ENCODE measurements at regions not wholly inside any gene's neighbourhood (a gene's known extent, or its start where the extent isn't known, plus 50 kb on each side); places are given as distances from the start of the nearest gene placed in this dataset.
"Not testable (repeated sequence)": the region's sequence is repeated elsewhere in the genome, so short reads cannot be mapped to it uniquely, and the experiment has no call there.

GRCh38 chr4:58286335-58286734 lies 1176.2 kb upstream of the IGFBP7 start:
- no TSS peak for BruUV-seq (replicated peaks)
- FAIRE-seq (no peak), DNase-seq (ENCODE audit: low read depth, low spot score) (no peak)
- POLR2A ChIA-PET, result no interaction called here
- H3K9me3 ChIP-seq (replicated peaks; ENCODE audit: control insufficient read depth, insufficient read depth, low read length), result no peaks in the 10 kb centered on the region
- no peaks in the 10 kb centered on the region for H3K4me1 ChIP-seq (ENCODE audit: control insufficient read depth, extremely low read depth, insufficient read depth, low read length)
- H2AFZ ChIP-seq (ENCODE audit: low read depth, low read length), result no peak overlapping the region
- H3K79me2 ChIP-seq (ENCODE audit: control insufficient read depth, insufficient read depth, low read length), result no peaks in the 10 kb centered on the region
- H3K4me2 ChIP-seq (ENCODE audit: insufficient read depth, low read length), result no peak overlapping the region
- dilution Hi-C loops (cut with MboI; ENCODE audit: extremely low pct_ligation_motif_present, low sequenced_read_pairs), result no loop called here
- no peak overlapping the region for H3K27ac ChIP-seq (ENCODE audit: insufficient read depth, low read depth, low read length)
- H3K9me1 ChIP-seq (replicated peaks; ENCODE audit: control insufficient read depth, extremely low read depth, insufficient read depth, low read length), result no peaks in the 10 kb centered on the region
- H4K20me1 ChIP-seq (replicated peaks; ENCODE audit: control insufficient read depth, extremely low read depth, insufficient read depth, low read length), result no peaks in the 10 kb centered on the region
- no peaks in the 10 kb centered on the region for H3K36me3 ChIP-seq (ENCODE audit: control insufficient read depth in 2 of 2, extremely low read depth in 1 of 2, insufficient read depth in 2 of 2, low read length in 2 of 2)
- no peak overlapping the region for H3K9ac ChIP-seq (replicated peaks; ENCODE audit: extremely low read depth, insufficient read depth, low read length)
- CTCF ChIA-PET, result no interaction called here
- intact Hi-C loops (cut with micrococcal nuclease), result no loop called here
- H3K4me3 ChIP-seq (replicated peaks in 1 of 3; ENCODE audit: insufficient read depth in 1 of 3, low read depth in 1 of 3, low read length in 3 of 3), result no peak overlapping the region
- no peak for TF ChIP-seq POLR2AphosphoS5 (IDR thresholded peaks at IDR 0.05; ENCODE audit: insufficient read depth, low read depth, low read length)
- TF ChIP-seq POLR2A (IDR thresholded peaks at IDR 0.05; ENCODE audit: low read depth, low read length), result no peak
- no peak for TF ChIP-seq JUN (IDR thresholded peaks at IDR 0.05; ENCODE audit: borderline replicate concordance, insufficient read depth, insufficient read length, low read depth)
- TF ChIP-seq, protein P1, sequence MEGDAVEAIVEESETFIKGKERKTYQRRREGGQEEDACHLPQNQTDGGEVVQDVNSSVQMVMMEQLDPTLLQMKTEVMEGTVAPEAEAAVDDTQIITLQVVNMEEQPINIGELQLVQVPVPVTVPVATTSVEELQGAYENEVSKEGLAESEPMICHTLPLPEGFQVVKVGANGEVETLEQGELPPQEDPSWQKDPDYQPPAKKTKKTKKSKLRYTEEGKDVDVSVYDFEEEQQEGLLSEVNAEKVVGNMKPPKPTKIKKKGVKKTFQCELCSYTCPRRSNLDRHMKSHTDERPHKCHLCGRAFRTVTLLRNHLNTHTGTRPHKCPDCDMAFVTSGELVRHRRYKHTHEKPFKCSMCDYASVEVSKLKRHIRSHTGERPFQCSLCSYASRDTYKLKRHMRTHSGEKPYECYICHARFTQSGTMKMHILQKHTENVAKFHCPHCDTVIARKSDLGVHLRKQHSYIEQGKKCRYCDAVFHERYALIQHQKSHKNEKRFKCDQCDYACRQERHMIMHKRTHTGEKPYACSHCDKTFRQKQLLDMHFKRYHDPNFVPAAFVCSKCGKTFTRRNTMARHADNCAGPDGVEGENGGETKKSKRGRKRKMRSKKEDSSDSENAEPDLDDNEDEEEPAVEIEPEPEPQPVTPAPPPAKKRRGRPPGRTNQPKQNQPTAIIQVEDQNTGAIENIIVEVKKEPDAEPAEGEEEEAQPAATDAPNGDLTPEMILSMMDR (IDR thresholded peaks at IDR 0.05; ENCODE audit: extremely low read depth in 1 of 2, insufficient read depth in 1 of 2, low read depth in 1 of 2, low read length in 2 of 2), result no peak
- TF ChIP-seq GATA2 (IDR thresholded peaks at IDR 0.05; ENCODE audit: insufficient read depth, insufficient read length, low read depth, low read length), result no peak
- no peak for TF ChIP-seq FOS (IDR thresholded peaks at IDR 0.05; ENCODE audit: borderline replicate concordance, insufficient read depth, low read length)
- TF ChIP-seq, protein P2, sequence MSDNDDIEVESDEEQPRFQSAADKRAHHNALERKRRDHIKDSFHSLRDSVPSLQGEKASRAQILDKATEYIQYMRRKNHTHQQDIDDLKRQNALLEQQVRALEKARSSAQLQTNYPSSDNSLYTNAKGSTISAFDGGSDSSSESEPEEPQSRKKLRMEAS (IDR thresholded peaks at IDR 0.05; ENCODE audit: insufficient read depth, insufficient read length), result no peak
- TF ChIP-seq EZH2 (IDR thresholded peaks at IDR 0.05; ENCODE audit: borderline replicate concordance, low read depth, low read length, severe bottlenecking), result no peak
- no peak for TF ChIP-seq MYC (IDR thresholded peaks at IDR 0.05; ENCODE audit: low read depth, low read length)
- H3K27me3 ChIP-seq (ENCODE audit: control insufficient read depth in 2 of 2, insufficient read depth in 2 of 2, low read length in 2 of 2), result no peaks in the 10 kb centered on the region

- DNase-seq (ENCODE audit: low read depth, low spot score); H3K27me3 ChIP-seq (ENCODE audit: control insufficient read depth in 2 of 2, insufficient read depth in 2 of 2, low read length in 2 of 2); H3K27ac ChIP-seq (ENCODE audit: insufficient read depth, low read depth, low read length); FAIRE-seq; H3K36me3 ChIP-seq (ENCODE audit: control insufficient read depth in 2 of 2, extremely low read depth in 1 of 2, insufficient read depth in 2 of 2, low read length in 2 of 2); H4K20me1 ChIP-seq (replicated peaks; ENCODE audit: control insufficient read depth, extremely low read depth, insufficient read depth, low read length); intact Hi-C loops (cut with micrococcal nuclease); CTCF ChIA-PET; H3K9me1 ChIP-seq (replicated peaks; ENCODE audit: control insufficient read depth, extremely low read depth, insufficient read depth, low read length); BruUV-seq (replicated peaks); H2AFZ ChIP-seq (ENCODE audit: low read depth, low read length); H3K79me2 ChIP-seq (ENCODE audit: control insufficient read depth, insufficient read depth, low read length); H3K4me2 ChIP-seq (ENCODE audit: insufficient read depth, low read length); POLR2A ChIA-PET; H3K4me1 ChIP-seq (ENCODE audit: control insufficient read depth, extremely low read depth, insufficient read depth, low read length); H3K9ac ChIP-seq (replicated peaks; ENCODE audit: extremely low read depth, insufficient read depth, low read length); dilution Hi-C loops (cut with MboI; ENCODE audit: extremely low pct_ligation_motif_present, low sequenced_read_pairs); H3K4me3 ChIP-seq (replicated peaks in 1 of 3; ENCODE audit: insufficient read depth in 1 of 3, low read depth in 1 of 3, low read length in 3 of 3); H3K9me3 ChIP-seq (replicated peaks; ENCODE audit: control insufficient read depth, insufficient read depth, low read length): not testable (repeated sequence)
Measured at GRCh38 chr4:58280928-58281327, 1170.7 kb upstream of the IGFBP7 start.

Measured in endothelial cell of umbilical vein (primary cell).